ENCODE measurements at regions not wholly inside any gene's neighbourhood (a gene's known extent, or its start where the extent isn't known, plus 50 kb on each side); places are given as distances from the start of the nearest gene placed in this dataset.

GRCh38 chr1:185567440-185567839, 166.8 kb upstream of the HMCN1 start:
- Histone ChIP-seq H3K36me3 (ENCODE audit: control insufficient read depth in 1 of 2, insufficient read depth in 2 of 2, low read length in 2 of 2) (no peaks in the 10 kb centered on the region), H3K4me1 (ENCODE audit: control insufficient read depth in 1 of 2, insufficient read depth in 2 of 2, low read length in 2 of 2) (peaks cover 14 to 24% of the 10 kb centered on the region in 2 donors), H3K9me3 (ENCODE audit: control insufficient read depth in 1 of 2, low read length in 2 of 2) (no peaks in the 10 kb centered on the region), H3K27me3 (ENCODE audit: control insufficient read depth in 1 of 2, insufficient read depth in 2 of 2, low read length in 2 of 2) (no peaks in the 10 kb centered on the region), H3K4me3 (ENCODE audit: low read depth in 1 of 2, low read length in 2 of 2) (no peak overlapping the region), H3K9ac (ENCODE audit: low read depth in 1 of 2, low read length in 2 of 2) (no peak overlapping the region), H3K27ac (ENCODE audit: low read depth, low read length) (no peak overlapping the region)

GRCh38 chr1:185566995-185567394, 167.2 kb upstream of the HMCN1 start:
- H3K4me3 ChIP-seq (ENCODE audit: low read depth in 1 of 2, low read length in 2 of 2) = no peak overlapping the region
- H3K4me1 ChIP-seq (ENCODE audit: control insufficient read depth in 1 of 2, insufficient read depth in 2 of 2, low read length in 2 of 2) = peaks cover 14 to 24% of the 10 kb centered on the region in 2 donors
- H3K36me3 ChIP-seq (ENCODE audit: control insufficient read depth in 1 of 2, insufficient read depth in 2 of 2, low read length in 2 of 2) = no peaks in the 10 kb centered on the region
- H3K9ac ChIP-seq (ENCODE audit: low read depth in 1 of 2, low read length in 2 of 2) = no peak overlapping the region
- H3K27ac ChIP-seq (ENCODE audit: low read depth, low read length) = no peak overlapping the region
- H3K27me3 ChIP-seq (ENCODE audit: control insufficient read depth in 1 of 2, insufficient read depth in 2 of 2, low read length in 2 of 2) = no peaks in the 10 kb centered on the region
- H3K9me3 ChIP-seq (ENCODE audit: control insufficient read depth in 1 of 2, low read length in 2 of 2) = no peaks in the 10 kb centered on the region

GRCh38 chr1:185565302-185565701, 168.9 kb upstream of the HMCN1 start:
- Histone ChIP-seq H3K27ac (ENCODE audit: low read depth, low read length) (no peak overlapping the region), H3K9ac (ENCODE audit: low read depth in 1 of 2, low read length in 2 of 2) (no peak overlapping the region), H3K36me3 (ENCODE audit: control insufficient read depth in 1 of 2, insufficient read depth in 2 of 2, low read length in 2 of 2) (no peaks in the 10 kb centered on the region), H3K27me3 (ENCODE audit: control insufficient read depth in 1 of 2, insufficient read depth in 2 of 2, low read length in 2 of 2) (no peaks in the 10 kb centered on the region), H3K4me3 (ENCODE audit: low read depth in 1 of 2, low read length in 2 of 2) (no peak overlapping the region), H3K4me1 (ENCODE audit: control insufficient read depth in 1 of 2, insufficient read depth in 2 of 2, low read length in 2 of 2) (peaks cover 13 to 20% of the 10 kb centered on the region in 2 donors), H3K9me3 (ENCODE audit: control insufficient read depth in 1 of 2, low read length in 2 of 2) (no peaks in the 10 kb centered on the region)

- Histone ChIP-seq H3K36me3 (ENCODE audit: control insufficient read depth in 1 of 2, insufficient read depth in 2 of 2, low read length in 2 of 2) (no peaks in the 10 kb centered on the region), H3K27me3 (ENCODE audit: control insufficient read depth in 1 of 2, insufficient read depth in 2 of 2, low read length in 2 of 2) (no peaks in the 10 kb centered on the region), H3K27ac (ENCODE audit: low read depth, low read length) (no peak overlapping the region), H3K9ac (ENCODE audit: low read depth in 1 of 2, low read length in 2 of 2) (no peak overlapping the region), H3K4me1 (ENCODE audit: control insufficient read depth in 1 of 2, insufficient read depth in 2 of 2, low read length in 2 of 2) (peaks cover 11 to 25% of the 10 kb centered on the region in 2 donors), H3K9me3 (ENCODE audit: control insufficient read depth in 1 of 2, low read length in 2 of 2) (no peaks in the 10 kb centered on the region), H3K4me3 (ENCODE audit: low read depth in 1 of 2, low read length in 2 of 2) (no peak overlapping the region)
These were observed 169.4 kb upstream of the HMCN1 start for GRCh38 chr1:185564816-185565215.

GRCh38 chr1:185562461-185563359, 171.5 kb upstream of the HMCN1 start:
- Histone ChIP-seq H3K9ac (ENCODE audit: low read depth in 1 of 2, low read length in 2 of 2) (no peak overlapping the region), H3K27ac (ENCODE audit: low read depth, low read length) (no peak overlapping the region), H3K9me3 (ENCODE audit: control insufficient read depth in 1 of 2, low read length in 2 of 2) (no peaks in the 10 kb centered on the region), H3K36me3 (ENCODE audit: control insufficient read depth in 1 of 2, insufficient read depth in 2 of 2, low read length in 2 of 2) (no peaks in the 10 kb centered on the region), H3K4me1 (ENCODE audit: control insufficient read depth in 1 of 2, insufficient read depth in 2 of 2, low read length in 2 of 2) (peaks cover 10 to 25% of the 10 kb centered on the region in 2 donors), H3K27me3 (ENCODE audit: control insufficient read depth in 1 of 2, insufficient read depth in 2 of 2, low read length in 2 of 2) (no peaks in the 10 kb centered on the region), H3K4me3 (ENCODE audit: low read depth in 1 of 2, low read length in 2 of 2) (no peak overlapping the region)

- H3K9ac ChIP-seq (ENCODE audit: low read depth in 1 of 2, low read length in 2 of 2) = no peak overlapping the region
- H3K4me1 ChIP-seq (ENCODE audit: control insufficient read depth in 1 of 2, insufficient read depth in 2 of 2, low read length in 2 of 2) = peaks cover under 1 to 14% of the 10 kb centered on the region in 2 donors
- no peaks in the 10 kb centered on the region for H3K9me3 ChIP-seq (ENCODE audit: control insufficient read depth in 1 of 2, low read length in 2 of 2)
- H3K36me3 ChIP-seq (ENCODE audit: control insufficient read depth in 1 of 2, insufficient read depth in 2 of 2, low read length in 2 of 2) = no peaks in the 10 kb centered on the region
- H3K27me3 ChIP-seq (ENCODE audit: control insufficient read depth in 1 of 2, insufficient read depth in 2 of 2, low read length in 2 of 2) = no peaks in the 10 kb centered on the region
- no peak overlapping the region for H3K4me3 ChIP-seq (ENCODE audit: low read depth in 1 of 2, low read length in 2 of 2)
- no peak overlapping the region for H3K27ac ChIP-seq (ENCODE audit: low read depth, low read length)
These were observed 172.6 kb upstream of the HMCN1 start for GRCh38 chr1:185561629-185562028.

- no peaks in the 10 kb centered on the region for H3K9me3 ChIP-seq (ENCODE audit: control insufficient read depth in 1 of 2, low read length in 2 of 2)
- no peak overlapping the region for H3K27ac ChIP-seq (ENCODE audit: low read depth, low read length)
- H3K36me3 ChIP-seq (ENCODE audit: control insufficient read depth in 1 of 2, insufficient read depth in 2 of 2, low read length in 2 of 2) = no peaks in the 10 kb centered on the region
- no peak overlapping the region for H3K9ac ChIP-seq (ENCODE audit: low read depth in 1 of 2, low read length in 2 of 2)
- peaks cover 0 to 13% of the 10 kb centered on the region in 2 donors for H3K4me1 ChIP-seq (ENCODE audit: control insufficient read depth in 1 of 2, insufficient read depth in 2 of 2, low read length in 2 of 2)
- H3K4me3 ChIP-seq (ENCODE audit: low read depth in 1 of 2, low read length in 2 of 2) = no peak overlapping the region
- H3K27me3 ChIP-seq (ENCODE audit: control insufficient read depth in 1 of 2, insufficient read depth in 2 of 2, low read length in 2 of 2) = no peaks in the 10 kb centered on the region
These were observed 173.4 kb upstream of the HMCN1 start for GRCh38 chr1:185560760-185561159.

- no peak overlapping the region for H3K4me3 ChIP-seq (ENCODE audit: low read depth in 1 of 2, low read length in 2 of 2)
- no peak overlapping the region for H3K9ac ChIP-seq (ENCODE audit: low read depth in 1 of 2, low read length in 2 of 2)
- H3K9me3 ChIP-seq (ENCODE audit: control insufficient read depth in 1 of 2, low read length in 2 of 2) = no peaks in the 10 kb centered on the region
- no peaks in the 10 kb centered on the region for H3K36me3 ChIP-seq (ENCODE audit: control insufficient read depth in 1 of 2, insufficient read depth in 2 of 2, low read length in 2 of 2)
- H3K27me3 ChIP-seq (ENCODE audit: control insufficient read depth in 1 of 2, insufficient read depth in 2 of 2, low read length in 2 of 2) = no peaks in the 10 kb centered on the region
- peaks cover 0 to 13% of the 10 kb centered on the region in 2 donors for H3K4me1 ChIP-seq (ENCODE audit: control insufficient read depth in 1 of 2, insufficient read depth in 2 of 2, low read length in 2 of 2)
- no peak overlapping the region for H3K27ac ChIP-seq (ENCODE audit: low read depth, low read length)
These were observed 174.4 kb upstream of the HMCN1 start for GRCh38 chr1:185559684-185560331.

- Histone ChIP-seq H3K4me1 (ENCODE audit: control insufficient read depth in 1 of 2, insufficient read depth in 2 of 2, low read length in 2 of 2) (peaks cover 0 to 13% of the 10 kb centered on the region in 2 donors), H3K4me3 (ENCODE audit: low read depth in 1 of 2, low read length in 2 of 2) (no peak overlapping the region), H3K36me3 (ENCODE audit: control insufficient read depth in 1 of 2, insufficient read depth in 2 of 2, low read length in 2 of 2) (no peaks in the 10 kb centered on the region), H3K27me3 (ENCODE audit: control insufficient read depth in 1 of 2, insufficient read depth in 2 of 2, low read length in 2 of 2) (no peaks in the 10 kb centered on the region), H3K9ac (ENCODE audit: low read depth in 1 of 2, low read length in 2 of 2) (no peak overlapping the region), H3K9me3 (ENCODE audit: control insufficient read depth in 1 of 2, low read length in 2 of 2) (no peaks in the 10 kb centered on the region), H3K27ac (ENCODE audit: low read depth, low read length) (no peak overlapping the region)
These were observed 175.0 kb upstream of the HMCN1 start for GRCh38 chr1:185559151-185559550.

GRCh38 chr1:185556561-185556960, 177.6 kb upstream of the HMCN1 start:
- Histone ChIP-seq H3K9me3 (ENCODE audit: control insufficient read depth in 1 of 2, low read length in 2 of 2) (no peaks in the 10 kb centered on the region), H3K4me3 (ENCODE audit: low read depth in 1 of 2, low read length in 2 of 2) (no peak overlapping the region), H3K27ac (ENCODE audit: low read depth, low read length) (no peak overlapping the region), H3K4me1 (ENCODE audit: control insufficient read depth in 1 of 2, insufficient read depth in 2 of 2, low read length in 2 of 2) (peaks cover 0 to 13% of the 10 kb centered on the region in 2 donors), H3K27me3 (ENCODE audit: control insufficient read depth in 1 of 2, insufficient read depth in 2 of 2, low read length in 2 of 2) (no peaks in the 10 kb centered on the region), H3K9ac (ENCODE audit: low read depth in 1 of 2, low read length in 2 of 2) (no peak overlapping the region), H3K36me3 (ENCODE audit: control insufficient read depth in 1 of 2, insufficient read depth in 2 of 2, low read length in 2 of 2) (no peaks in the 10 kb centered on the region)
